Upper lobe of right lung (tissue), 1 donor: ENCODE measurements at regions not wholly inside any gene's neighbourhood (a gene's known extent, or its start where the extent isn't known, plus 50 kb on each side); places are given as distances from the start of the nearest gene placed in this dataset.

Experiments
- ATAC-seq: fragments of 200-7000 bp; cut with Tn5 transposase; one replicate; pipeline ENCODE4 v1.9.1; 2020; ENCODE audit warnings: mild to moderate bottlenecking, moderate library complexity
- DNase-seq: peaks from one replicate; pipeline ENCODE4 v3.0.0-alpha.2; 2020
- H3K27ac ChIP-seq: fragments of 200-600 bp; one replicate; pipeline ENCODE4 v1.8.0; 2022
- H3K27me3 ChIP-seq: fragments of 200-600 bp; one replicate; pipeline ENCODE4 v1.8.0; 2022; ENCODE audit warnings: mild to moderate bottlenecking
- H3K36me3 ChIP-seq: fragments of 200-600 bp; one replicate; pipeline ENCODE4 v1.8.0; 2022
- H3K4me1 ChIP-seq: fragments of 200-600 bp; one replicate; pipeline ENCODE4 v1.8.0; 2022
- H3K4me3 ChIP-seq: fragments of 200-600 bp; one replicate; pipeline ENCODE4 v1.8.0; 2022; ENCODE audit warnings: mild to moderate bottlenecking
- H3K9me3 ChIP-seq: fragments of 200-600 bp; one replicate; pipeline ENCODE4 v1.8.0; 2022
- CTCF ChIP-seq: fragments of 200-600 bp; IDR thresholded peaks from one replicate; pipeline ENCODE4 v1.8.0; 2022; ENCODE audit warnings: antibody characterized with exemption
- intact Hi-C: fragments of 100-400 bp; cut with DNase I; formaldehyde crosslinking; loops from one replicate; pipeline ENCODE4 v1.11.0; 2022
- donor health status: DM: no; HTN: yes; CAD: no; lungs with severe emphysema.

GRCh38 chr1:232872284-232872683, 67.1 kb downstream of the MAP10 start:
- Histone ChIP-seq H3K36me3 (no peaks in the 10 kb centered on the region), H3K27ac (no peak overlapping the region), H3K4me3 (no peak overlapping the region), H3K4me1 (no peaks in the 10 kb centered on the region), H3K27me3 (no peaks in the 10 kb centered on the region), H3K9me3 (no peaks in the 10 kb centered on the region)
- ATAC-seq: no peak
- TF ChIP-seq CTCF: no peak
- DNase-seq: no peak
- intact Hi-C loops: no loop called here

- TF ChIP-seq CTCF: no peak
- no peaks in the 10 kb centered on the region for H3K27me3 ChIP-seq
- H3K36me3 ChIP-seq: no peaks in the 10 kb centered on the region
- intact Hi-C loops: no loop called here
- no peaks in the 10 kb centered on the region for H3K9me3 ChIP-seq
- DNase-seq (no peak), ATAC-seq (no peak)
- H3K4me1 ChIP-seq: no peaks in the 10 kb centered on the region
- H3K27ac ChIP-seq: no peak overlapping the region
- H3K4me3 ChIP-seq: no peak overlapping the region
Observed at GRCh38 chr1:232872738-232873137, 67.5 kb downstream of the MAP10 start.

- Histone ChIP-seq H3K27ac (no peak overlapping the region), H3K36me3 (no peaks in the 10 kb centered on the region), H3K9me3 (no peaks in the 10 kb centered on the region), H3K4me3 (no peak overlapping the region), H3K4me1 (no peaks in the 10 kb centered on the region), H3K27me3 (no peaks in the 10 kb centered on the region)
- TF ChIP-seq CTCF: no peak
- ATAC-seq: no peak
- intact Hi-C loops: no loop called here
- no peak for DNase-seq
Observed at GRCh38 chr1:232873412-232873811, 68.2 kb downstream of the MAP10 start.

GRCh38 chr1:232873931-232874330, 68.7 kb downstream of the MAP10 start:
- TF ChIP-seq CTCF: no peak
- ATAC-seq: no peak

GRCh38 chr1:232875536-232875935, 70.3 kb downstream of the MAP10 start:
- no peak overlapping the region for H3K4me3 ChIP-seq
- TF ChIP-seq CTCF: no peak
- no peaks in the 10 kb centered on the region for H3K9me3 ChIP-seq
- no peaks in the 10 kb centered on the region for H3K27me3 ChIP-seq
- ATAC-seq (no peak), DNase-seq (no peak)
- intact Hi-C loops: no loop called here
- H3K4me1 ChIP-seq: no peaks in the 10 kb centered on the region
- H3K36me3 ChIP-seq: no peaks in the 10 kb centered on the region
- no peak overlapping the region for H3K27ac ChIP-seq

More at GRCh38 chr1:232873931-232874330, 68.7 kb downstream of the MAP10 start:
- H3K27ac ChIP-seq: no peak overlapping the region
- H3K27me3 ChIP-seq: no peaks in the 10 kb centered on the region
- no peaks in the 10 kb centered on the region for H3K4me1 ChIP-seq
- no peaks in the 10 kb centered on the region for H3K36me3 ChIP-seq
- no peak for DNase-seq
- intact Hi-C loops: no loop called here
- H3K4me3 ChIP-seq: no peak overlapping the region
- no peaks in the 10 kb centered on the region for H3K9me3 ChIP-seq
